Activated CD8-positive, alpha-beta memory T cell treated with anti-CD3 and anti-CD28 coated beads, Interleukin-2, amount 10 ng/mL, durations not matched to agents 7 days and 5 days (primary cell): ENCODE measurements at regions not wholly inside any gene's neighbourhood (a gene's known extent, or its start where the extent isn't known, plus 50 kb on each side); places are given as distances from the start of the nearest gene placed in this dataset.
"Not testable (repeated sequence)": the region's sequence is repeated elsewhere in the genome, so short reads cannot be mapped to it uniquely, and the experiment has no call there.

Experiments
- ATAC-seq: fragments of 150-1000 bp; cut with Tn5 transposase; one replicate; pipeline ENCODE4 v1.10.0; 2021; ENCODE audit warnings: moderate library complexity
- CTCF ChIA-PET: fragments of 350-600 bp; sonication (Branson Sonifier 250); formaldehyde crosslinking; loops from one replicate; lab custom pipeline; 2021; ENCODE audit warnings: antibody characterized with exemption; lab: Charles Lee
- DNase-seq: peaks from one replicate; pipeline ENCODE4 v3.0.0-alpha.2; 2020
- H3K27ac Mint-ChIP-seq: one replicate; pipeline ENCODE4 v1.8.0; 2021; ENCODE audit warnings: mild to moderate bottlenecking, mixed read lengths
- H3K27me3 Mint-ChIP-seq: one replicate; pipeline ENCODE4 v1.8.0; 2021; ENCODE audit warnings: mixed read lengths
- H3K36me3 Mint-ChIP-seq: one replicate; pipeline ENCODE4 v1.8.0; 2021; ENCODE audit warnings: mild to moderate bottlenecking, mixed read lengths
- H3K4me1 Mint-ChIP-seq: one replicate; pipeline ENCODE4 v1.8.0; 2021; ENCODE audit warnings: mixed read lengths
- H3K4me3 Mint-ChIP-seq: one replicate; pipeline ENCODE4 v1.8.0; 2021; ENCODE audit warnings: mild to moderate bottlenecking, moderate library complexity, mixed read lengths
- H3K9me3 Mint-ChIP-seq: one replicate; pipeline ENCODE4 v1.8.0; 2022; ENCODE audit warnings: low read depth, mixed read lengths

DNA sequence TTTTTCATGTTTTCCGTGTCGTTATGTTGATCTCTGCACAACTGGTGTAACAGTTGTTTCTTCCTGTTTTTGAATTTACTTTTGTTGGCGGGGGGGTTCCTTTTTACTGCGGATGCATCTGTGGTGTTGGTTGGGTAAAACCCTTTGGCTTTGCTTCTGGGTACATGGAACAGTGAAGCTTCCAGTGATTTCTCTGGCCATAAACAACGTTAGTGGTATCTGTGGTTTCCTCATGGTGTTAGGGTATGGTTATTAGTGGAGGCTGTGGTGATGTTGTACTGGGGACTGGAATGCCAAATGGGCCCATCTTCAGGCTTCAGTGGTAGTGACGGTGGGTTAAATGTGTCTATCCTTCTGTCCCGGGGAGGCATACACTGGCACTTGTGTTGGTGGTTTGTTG lies 285.4 kb upstream of the ZNF804A start:
- H3K4me1 Mint-ChIP-seq, result no peaks in the 10 kb centered on the region
- no peak for DNase-seq
- no peak overlapping the region for H3K4me3 Mint-ChIP-seq
- H3K36me3 Mint-ChIP-seq, result no peaks in the 10 kb centered on the region
- H3K9me3 Mint-ChIP-seq, result peaks cover 2% of the 10 kb centered on the region
- ATAC-seq, result no peak
- no peaks in the 10 kb centered on the region for H3K27me3 Mint-ChIP-seq
- H3K27ac Mint-ChIP-seq, result no peak overlapping the region
- CTCF ChIA-PET, result no interaction called here

DNA sequence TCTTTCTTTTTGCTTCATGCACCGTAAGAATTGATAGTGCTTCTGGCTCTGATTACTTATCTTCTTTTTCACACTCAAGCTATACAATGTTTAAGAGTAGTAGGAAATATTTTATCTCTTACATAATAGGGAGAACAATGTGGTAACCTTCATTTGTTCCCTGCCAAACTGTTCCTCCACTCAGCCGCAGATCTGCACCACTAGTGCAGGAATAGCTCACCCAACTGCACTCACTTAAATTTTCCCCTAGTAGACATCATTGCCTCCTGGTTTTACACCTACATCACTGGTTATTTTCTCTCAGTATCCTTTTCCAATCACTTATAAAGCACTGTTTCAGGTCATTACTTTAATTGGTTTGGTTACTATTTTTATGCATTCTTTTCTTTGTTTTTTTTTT lies 283.5 kb upstream of the ZNF804A start:
- ATAC-seq (no peak), DNase-seq (no peak)
- peaks cover 2% of the 10 kb centered on the region for H3K9me3 Mint-ChIP-seq
- H3K4me3 Mint-ChIP-seq, result no peak overlapping the region
- H3K27me3 Mint-ChIP-seq, result no peaks in the 10 kb centered on the region
- no peak overlapping the region for H3K27ac Mint-ChIP-seq
- no peaks in the 10 kb centered on the region for H3K36me3 Mint-ChIP-seq
- H3K4me1 Mint-ChIP-seq, result no peaks in the 10 kb centered on the region
- CTCF ChIA-PET, result no interaction called here

DNA sequence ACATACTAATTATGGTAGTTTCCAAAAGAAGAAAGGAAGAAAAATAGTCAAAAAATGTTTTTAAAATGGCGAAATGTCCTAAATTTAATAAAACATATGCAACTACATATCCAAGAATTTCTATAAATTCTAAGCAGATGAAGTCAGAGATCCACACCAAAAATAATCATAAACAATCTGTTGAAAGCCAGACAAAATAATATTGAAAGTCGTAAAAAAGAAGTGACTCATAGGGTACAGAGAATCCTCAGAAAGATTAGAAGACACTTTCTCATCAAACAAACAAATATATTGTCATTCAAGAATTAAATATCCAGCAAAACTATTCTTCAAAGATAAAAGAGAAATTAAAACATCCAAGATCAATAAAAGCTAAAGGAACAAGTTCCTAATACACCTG lies 281.4 kb upstream of the ZNF804A start:
- ATAC-seq, result no peak
- Mint-ChIP-seq H3K4me1 (no peaks in the 10 kb centered on the region), H3K27ac (no peak overlapping the region), H3K36me3 (no peaks in the 10 kb centered on the region), H3K9me3 (peaks cover 7% of the 10 kb centered on the region), H3K27me3 (no peaks in the 10 kb centered on the region), H3K4me3 (no peak overlapping the region)
- CTCF ChIA-PET, result no interaction called here
- no peak for DNase-seq

- peaks cover 8% of the 10 kb centered on the region for H3K9me3 Mint-ChIP-seq
- no peak overlapping the region for H3K27ac Mint-ChIP-seq
- CTCF ChIA-PET, result no interaction called here
Measured at GRCh38 chr2:184322615-184323014, 275.7 kb upstream of the ZNF804A start.

DNA sequence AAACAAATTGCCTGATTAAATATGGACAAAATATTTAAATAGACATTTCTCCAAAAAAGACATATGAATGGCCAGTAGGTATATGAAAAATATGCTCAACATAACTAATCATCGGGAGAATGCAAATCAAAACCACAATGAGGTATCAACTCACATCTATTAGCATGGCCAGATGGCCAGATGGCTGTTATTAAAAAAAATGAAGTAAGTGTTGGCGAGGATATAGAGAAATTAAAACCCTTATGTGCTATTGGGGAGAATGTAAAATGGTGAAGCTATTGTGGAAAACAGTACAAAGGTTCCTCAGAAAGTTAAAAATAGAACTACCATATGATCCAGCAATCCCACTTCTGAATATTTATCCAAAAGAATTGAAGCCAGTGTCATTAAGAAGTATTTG lies 272.3 kb upstream of the ZNF804A start:
- Mint-ChIP-seq H3K36me3 (no peaks in the 10 kb centered on the region), H3K4me1 (no peaks in the 10 kb centered on the region), H3K4me3 (no peak overlapping the region), H3K9me3 (peaks cover 8% of the 10 kb centered on the region), H3K27ac (no peak overlapping the region), H3K27me3 (no peaks in the 10 kb centered on the region)
- ATAC-seq, result no peak
- CTCF ChIA-PET, result no interaction called here
- DNase-seq, result no peak

More at GRCh38 chr2:184322615-184323014, 275.7 kb upstream of the ZNF804A start:
- no peaks in the 10 kb centered on the region for H3K27me3 Mint-ChIP-seq
- H3K4me3 Mint-ChIP-seq, result no peak overlapping the region
- DNase-seq (no peak), ATAC-seq (no peak)
- H3K36me3 Mint-ChIP-seq, result no peaks in the 10 kb centered on the region
- H3K4me1 Mint-ChIP-seq, result no peaks in the 10 kb centered on the region

- H3K9me3 Mint-ChIP-seq, H3K27ac Mint-ChIP-seq, ATAC-seq, CTCF ChIA-PET, H3K4me1 Mint-ChIP-seq, DNase-seq, H3K4me3 Mint-ChIP-seq, H3K36me3 Mint-ChIP-seq, H3K27me3 Mint-ChIP-seq: not testable (repeated sequence)
Measured at GRCh38 chr2:184327805-184328204, 270.5 kb upstream of the ZNF804A start.

DNA sequence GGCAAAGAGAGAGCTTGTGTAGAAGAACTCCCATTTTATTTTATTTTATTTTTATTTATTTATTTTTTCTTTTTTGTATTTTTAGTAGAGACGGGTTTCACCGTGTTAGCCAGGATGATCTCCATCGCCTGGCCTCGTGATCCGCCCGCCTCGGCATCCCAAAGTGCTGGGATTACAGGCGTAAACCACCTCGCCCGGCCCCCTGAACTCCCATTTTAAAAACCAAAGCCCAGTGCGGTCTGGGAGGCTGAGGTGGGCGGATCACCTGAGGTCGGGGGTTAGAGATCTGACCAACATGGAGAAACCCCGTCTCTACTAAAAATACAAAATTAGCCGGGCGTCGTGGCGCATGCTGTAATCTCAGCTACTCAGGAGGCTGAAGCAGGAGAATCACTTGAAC lies 267.8 kb upstream of the ZNF804A start:
- H3K36me3 Mint-ChIP-seq, H3K27ac Mint-ChIP-seq, H3K4me1 Mint-ChIP-seq, H3K27me3 Mint-ChIP-seq, CTCF ChIA-PET, H3K9me3 Mint-ChIP-seq, H3K4me3 Mint-ChIP-seq, DNase-seq, ATAC-seq: not testable (repeated sequence)

DNA sequence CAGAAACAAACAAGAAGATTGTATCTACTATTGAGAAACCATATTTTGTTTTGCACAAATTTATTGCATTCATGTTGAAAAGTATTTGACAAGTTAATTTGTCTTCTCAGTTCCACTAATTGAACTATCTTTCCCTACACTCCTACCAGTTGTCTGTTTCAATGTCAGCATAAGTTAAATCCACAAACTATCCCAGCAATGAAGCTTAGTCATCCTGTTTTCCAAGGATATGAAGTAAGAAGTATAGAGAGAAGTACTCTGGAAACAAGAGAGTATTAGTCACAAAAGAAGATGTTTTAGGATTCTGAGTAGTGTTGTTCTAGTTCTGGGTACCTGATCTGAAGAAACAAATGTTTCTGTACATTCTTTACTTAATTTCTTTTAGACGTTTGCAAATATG lies 261.6 kb upstream of the ZNF804A start:
- no peaks in the 10 kb centered on the region for H3K27me3 Mint-ChIP-seq
- no peak for ATAC-seq
- CTCF ChIA-PET, result no interaction called here

DNA sequence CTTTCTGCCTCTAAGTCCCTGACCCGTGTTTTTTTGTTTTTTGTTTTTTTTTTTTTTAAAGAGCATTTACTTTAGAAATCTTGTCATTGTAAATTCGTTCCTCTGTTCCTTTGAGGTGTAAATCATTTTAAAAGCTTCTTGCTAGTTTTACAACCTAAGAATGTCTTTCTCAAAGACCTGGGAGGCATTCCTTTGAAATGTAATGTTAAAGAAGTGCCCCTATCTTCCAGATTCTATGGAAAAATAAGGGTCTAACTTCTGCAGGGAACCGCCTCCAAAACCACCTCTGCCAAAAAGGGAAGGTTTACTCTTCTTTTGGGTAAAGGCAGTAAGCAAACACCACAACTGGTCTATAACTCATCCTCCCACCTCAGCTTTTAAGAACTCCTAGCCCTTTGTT lies 259.6 kb upstream of the ZNF804A start:
- DNase-seq (no peak), ATAC-seq (no peak)
- no peaks in the 10 kb centered on the region for H3K27me3 Mint-ChIP-seq
- no peaks in the 10 kb centered on the region for H3K36me3 Mint-ChIP-seq
- no peaks in the 10 kb centered on the region for H3K4me1 Mint-ChIP-seq
- CTCF ChIA-PET, result no interaction called here
- no peaks in the 10 kb centered on the region for H3K9me3 Mint-ChIP-seq
- H3K27ac Mint-ChIP-seq, result no peak overlapping the region
- no peak overlapping the region for H3K4me3 Mint-ChIP-seq

More for the DNA sequence above, 261.6 kb upstream of the ZNF804A start:
- Mint-ChIP-seq H3K27ac (no peak overlapping the region), H3K9me3 (no peaks in the 10 kb centered on the region), H3K4me1 (no peaks in the 10 kb centered on the region), H3K36me3 (no peaks in the 10 kb centered on the region), H3K4me3 (no peak overlapping the region)
- DNase-seq, result no peak

DNA sequence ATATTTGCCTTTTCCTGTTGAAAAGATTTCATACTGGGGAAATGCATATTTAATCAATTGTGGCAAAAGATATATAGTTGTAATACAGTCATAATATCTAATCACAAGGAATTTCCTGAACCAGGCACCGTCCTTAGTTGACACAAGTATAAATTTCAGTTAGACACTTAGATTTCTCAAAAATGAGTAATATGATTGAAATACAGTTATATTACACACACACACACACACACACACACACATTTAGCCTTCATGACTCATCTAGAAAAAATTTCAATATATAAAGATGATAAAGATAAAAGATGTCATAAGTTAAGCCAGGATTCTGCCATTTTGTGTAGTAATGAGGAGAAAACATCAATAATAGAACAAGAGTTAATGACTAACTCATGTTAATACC lies 258.4 kb upstream of the ZNF804A start:
- no peak overlapping the region for H3K4me3 Mint-ChIP-seq
- H3K36me3 Mint-ChIP-seq, result no peaks in the 10 kb centered on the region
- ATAC-seq, result no peak
- H3K27me3 Mint-ChIP-seq, result no peaks in the 10 kb centered on the region
- no peaks in the 10 kb centered on the region for H3K9me3 Mint-ChIP-seq
- no peak for DNase-seq
- CTCF ChIA-PET, result no interaction called here
- no peaks in the 10 kb centered on the region for H3K4me1 Mint-ChIP-seq
- H3K27ac Mint-ChIP-seq, result no peak overlapping the region

- DNase-seq (no peak), ATAC-seq (no peak)
- Mint-ChIP-seq H3K36me3 (no peaks in the 10 kb centered on the region), H3K27me3 (no peaks in the 10 kb centered on the region), H3K27ac (no peak overlapping the region), H3K4me3 (no peak overlapping the region), H3K9me3 (peaks cover 2% of the 10 kb centered on the region), H3K4me1 (no peaks in the 10 kb centered on the region)
- CTCF ChIA-PET, result no interaction called here
Measured at GRCh38 chr2:184346338-184346862, 251.9 kb upstream of the ZNF804A start.

DNA sequence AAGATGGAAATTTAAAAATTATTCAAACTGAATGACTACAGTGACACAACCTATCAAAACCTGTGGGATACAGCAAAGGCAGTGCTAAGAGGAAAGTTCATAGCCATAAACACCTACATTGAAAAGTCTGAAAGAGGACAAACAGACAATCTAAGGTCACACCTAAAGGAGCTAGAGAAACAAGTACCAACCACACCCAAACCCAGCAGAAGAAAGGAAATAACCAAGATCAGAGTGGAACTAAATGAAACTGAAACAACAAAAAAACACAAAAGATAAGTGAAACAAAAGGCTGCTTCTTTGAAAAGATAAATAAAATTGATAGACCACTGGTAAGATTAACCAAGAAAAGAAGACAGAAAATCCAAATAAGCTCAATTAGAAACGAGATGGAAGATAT lies 247.2 kb upstream of the ZNF804A start:
- no peaks in the 10 kb centered on the region for H3K4me1 Mint-ChIP-seq
- no peaks in the 10 kb centered on the region for H3K36me3 Mint-ChIP-seq
- H3K9me3 Mint-ChIP-seq, result peaks cover 2% of the 10 kb centered on the region
- no peak for DNase-seq
- H3K4me3 Mint-ChIP-seq, result no peak overlapping the region
- CTCF ChIA-PET, result no interaction called here
- no peaks in the 10 kb centered on the region for H3K27me3 Mint-ChIP-seq
- H3K27ac Mint-ChIP-seq, result no peak overlapping the region
- no peak for ATAC-seq

DNA sequence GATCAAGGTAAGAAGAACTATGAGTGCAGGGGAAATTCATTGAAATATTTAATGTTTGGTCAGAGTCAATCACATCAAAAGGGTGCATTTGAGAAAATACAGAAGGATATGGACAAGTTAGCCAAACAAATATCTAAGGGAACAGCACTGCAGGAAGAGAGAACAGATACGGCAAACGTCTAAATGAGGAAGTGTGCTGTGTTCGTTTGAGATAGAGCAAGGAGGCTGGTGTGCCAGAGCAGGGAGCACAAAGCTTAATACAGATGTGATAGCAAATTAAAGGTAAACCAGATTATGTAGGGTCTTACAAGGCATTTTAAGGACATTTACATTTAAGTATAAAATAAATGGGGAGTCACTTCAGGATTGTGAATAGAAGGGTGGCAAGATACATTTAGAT lies 241.3 kb upstream of the ZNF804A start:
- ATAC-seq, result no peak
- Mint-ChIP-seq H3K36me3 (no peaks in the 10 kb centered on the region), H3K9me3 (peaks cover 8% of the 10 kb centered on the region), H3K4me3 (no peak overlapping the region), H3K27ac (no peak overlapping the region), H3K27me3 (no peaks in the 10 kb centered on the region), H3K4me1 (no peaks in the 10 kb centered on the region)
- no peak for DNase-seq
- CTCF ChIA-PET, result no interaction called here

GRCh38 chr2:184359379-184359778 lies 238.9 kb upstream of the ZNF804A start:
- ATAC-seq (no peak), DNase-seq (no peak)
- Mint-ChIP-seq H3K27me3 (no peaks in the 10 kb centered on the region), H3K27ac (no peak overlapping the region), H3K4me1 (no peaks in the 10 kb centered on the region), H3K9me3 (peaks cover 12% of the 10 kb centered on the region), H3K4me3 (no peak overlapping the region), H3K36me3 (no peaks in the 10 kb centered on the region)
- CTCF ChIA-PET, result no interaction called here

DNA sequence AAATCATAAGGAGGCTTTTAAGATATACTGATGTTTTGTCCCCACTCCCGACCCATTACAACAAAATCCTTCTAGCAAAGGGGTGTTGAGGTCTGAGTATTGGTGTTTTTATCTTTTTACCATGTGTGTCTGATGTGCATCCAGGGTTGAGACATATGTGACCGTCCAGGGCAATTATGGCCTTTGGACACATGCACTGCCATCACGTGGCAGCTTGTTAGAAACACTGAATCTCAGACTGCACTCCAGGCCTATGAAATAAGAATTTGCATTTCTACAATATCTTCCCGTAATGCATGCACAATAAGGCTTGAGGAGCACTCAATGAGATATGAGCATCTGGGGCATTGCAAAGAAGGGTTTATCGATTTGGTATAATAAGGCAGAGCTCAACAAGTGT lies 235.1 kb upstream of the ZNF804A start:
- H3K9me3 Mint-ChIP-seq, result peaks cover 9% of the 10 kb centered on the region
- ATAC-seq (no peak), DNase-seq (no peak)
- CTCF ChIA-PET, result no interaction called here
- no peaks in the 10 kb centered on the region for H3K27me3 Mint-ChIP-seq
- H3K4me3 Mint-ChIP-seq, result no peak overlapping the region
- no peaks in the 10 kb centered on the region for H3K4me1 Mint-ChIP-seq
- no peaks in the 10 kb centered on the region for H3K36me3 Mint-ChIP-seq
- H3K27ac Mint-ChIP-seq, result no peak overlapping the region
